ENCODE measurements at regions not wholly inside any gene's neighbourhood (a gene's known extent, or its start where the extent isn't known, plus 50 kb on each side); places are given as distances from the start of the nearest gene placed in this dataset.

DNA sequence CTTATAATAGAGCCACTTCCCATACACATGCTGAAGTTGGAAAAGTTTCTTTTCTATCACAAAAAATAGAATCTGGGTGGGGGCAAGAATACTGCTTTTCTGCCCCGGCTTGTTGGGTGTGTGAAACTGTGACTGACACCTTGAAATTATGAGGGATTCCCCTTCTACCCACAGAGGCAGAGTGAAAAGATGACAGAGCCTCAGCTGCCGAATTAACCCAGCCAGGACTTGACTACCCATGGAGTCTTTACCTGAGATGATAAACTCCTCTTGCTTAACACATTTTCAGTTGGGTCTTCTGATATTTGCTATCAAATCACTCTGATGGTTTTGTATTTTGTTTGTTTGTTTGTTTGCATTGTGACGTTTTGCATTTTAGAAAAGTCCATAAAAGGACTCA, 66.0 kb upstream of the PMAIP1 start:
- intact Hi-C loops (cut with DNase I; ENCODE audit: low total_unique reads): no loop called here
- DNase-seq: no peak
- in situ Hi-C loops (cut with MboI; ENCODE audit: low pct_ligation_motif_present in 1 of 4, low pct_unique_long_range_greater_than_20kb in 1 of 4, low sequenced_read_pairs in 3 of 4): loop anchor here in 3 of 4 donors (10.0 to 25.0 kb wide), 3 partner anchors 154 to 729 kb away; no protein-coding TSS in a partner anchor

DNA sequence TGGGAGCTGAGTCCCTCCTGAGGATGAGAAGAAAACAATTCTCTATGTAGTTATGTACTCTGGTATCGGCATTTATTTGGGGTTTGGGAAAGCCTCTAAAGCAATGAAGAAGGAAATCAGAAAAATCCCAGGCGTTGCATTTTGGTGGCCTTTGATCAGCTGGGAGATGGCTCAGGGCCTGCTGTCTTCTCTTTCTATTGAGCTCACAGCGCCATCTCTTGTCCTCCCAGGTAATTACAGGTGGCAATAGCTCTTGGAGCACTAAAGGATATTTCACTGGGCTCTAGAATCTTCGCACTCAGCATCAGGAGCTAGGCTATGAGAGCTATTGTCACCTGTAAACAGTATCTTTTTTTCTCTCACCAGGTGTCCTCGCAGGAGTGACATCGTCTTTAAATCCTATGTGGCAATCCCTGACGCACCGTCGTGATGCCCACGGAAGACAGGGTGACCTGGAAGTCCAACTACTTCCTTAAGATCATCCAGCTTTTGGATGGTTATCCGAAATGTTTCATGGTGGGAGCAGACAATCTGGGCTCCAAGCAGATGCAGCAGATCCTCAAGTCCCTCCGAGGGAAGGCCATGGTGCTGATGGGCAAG, 76.1 kb upstream of the PMAIP1 start:
- H3K9me3 ChIP-seq: no peaks in the 10 kb centered on the region
- in situ Hi-C loops (cut with MboI; ENCODE audit: low pct_ligation_motif_present in 1 of 4, low pct_unique_long_range_greater_than_20kb in 1 of 4, low sequenced_read_pairs in 3 of 4): loop anchor here in 2 of 4 donors (5.0 to 25.0 kb wide), 2 partner anchors 361 to 366 kb away; no protein-coding TSS in a partner anchor
- no peaks in the 10 kb centered on the region for H3K36me3 ChIP-seq
- peaks cover 0 to 4% (median 2%) of the 10 kb centered on the region in 4 donors for H3K4me1 ChIP-seq
- H3K27ac ChIP-seq: no peak overlapping the region
- TF ChIP-seq EP300 (IDR thresholded peaks at IDR 0.05; ENCODE audit: low read depth): no peak
- TF ChIP-seq, protein P1, sequence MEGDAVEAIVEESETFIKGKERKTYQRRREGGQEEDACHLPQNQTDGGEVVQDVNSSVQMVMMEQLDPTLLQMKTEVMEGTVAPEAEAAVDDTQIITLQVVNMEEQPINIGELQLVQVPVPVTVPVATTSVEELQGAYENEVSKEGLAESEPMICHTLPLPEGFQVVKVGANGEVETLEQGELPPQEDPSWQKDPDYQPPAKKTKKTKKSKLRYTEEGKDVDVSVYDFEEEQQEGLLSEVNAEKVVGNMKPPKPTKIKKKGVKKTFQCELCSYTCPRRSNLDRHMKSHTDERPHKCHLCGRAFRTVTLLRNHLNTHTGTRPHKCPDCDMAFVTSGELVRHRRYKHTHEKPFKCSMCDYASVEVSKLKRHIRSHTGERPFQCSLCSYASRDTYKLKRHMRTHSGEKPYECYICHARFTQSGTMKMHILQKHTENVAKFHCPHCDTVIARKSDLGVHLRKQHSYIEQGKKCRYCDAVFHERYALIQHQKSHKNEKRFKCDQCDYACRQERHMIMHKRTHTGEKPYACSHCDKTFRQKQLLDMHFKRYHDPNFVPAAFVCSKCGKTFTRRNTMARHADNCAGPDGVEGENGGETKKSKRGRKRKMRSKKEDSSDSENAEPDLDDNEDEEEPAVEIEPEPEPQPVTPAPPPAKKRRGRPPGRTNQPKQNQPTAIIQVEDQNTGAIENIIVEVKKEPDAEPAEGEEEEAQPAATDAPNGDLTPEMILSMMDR (IDR thresholded peaks at IDR 0.05): peak; percentile 69 to 80 (median 74)
- WGBS, 2 donors (ENCODE audit: low coverage in 1 of 2): 8 to 36% methylated on average over 3 to 12 of the region's 12 CpGs
- intact Hi-C loops (cut with DNase I; ENCODE audit: low total_unique reads): loop anchor here (2.0 kb wide), 1 partner anchor 365 kb away; no protein-coding TSS in a partner anchor
- DNase-seq: peak; percentile 75
- no peak overlapping the region for H3K4me3 ChIP-seq
- H3K27me3 ChIP-seq: peaks cover 4% of the 10 kb centered on the region

More for the DNA sequence above, 66.0 kb upstream of the PMAIP1 start:
- Histone ChIP-seq H3K9me3 (no peaks in the 10 kb centered on the region), H3K27ac (no peak overlapping the region), H3K36me3 (no peaks in the 10 kb centered on the region), H3K4me3 (no peak overlapping the region), H3K4me1 (no peaks in the 10 kb centered on the region), H3K27me3 (no peaks in the 10 kb centered on the region)
- WGBS, 2 donors (ENCODE audit: low coverage in 1 of 2): 20 to 47% methylated on average over 1 to 3 of the region's 3 CpGs
- TF ChIP-seq POLR2A (IDR thresholded peaks at IDR 0.05): no peak
- no peak for TF ChIP-seq EP300 (IDR thresholded peaks at IDR 0.05; ENCODE audit: low read depth)
- TF ChIP-seq, protein P1 (IDR thresholded peaks at IDR 0.05): no peak

DNA sequence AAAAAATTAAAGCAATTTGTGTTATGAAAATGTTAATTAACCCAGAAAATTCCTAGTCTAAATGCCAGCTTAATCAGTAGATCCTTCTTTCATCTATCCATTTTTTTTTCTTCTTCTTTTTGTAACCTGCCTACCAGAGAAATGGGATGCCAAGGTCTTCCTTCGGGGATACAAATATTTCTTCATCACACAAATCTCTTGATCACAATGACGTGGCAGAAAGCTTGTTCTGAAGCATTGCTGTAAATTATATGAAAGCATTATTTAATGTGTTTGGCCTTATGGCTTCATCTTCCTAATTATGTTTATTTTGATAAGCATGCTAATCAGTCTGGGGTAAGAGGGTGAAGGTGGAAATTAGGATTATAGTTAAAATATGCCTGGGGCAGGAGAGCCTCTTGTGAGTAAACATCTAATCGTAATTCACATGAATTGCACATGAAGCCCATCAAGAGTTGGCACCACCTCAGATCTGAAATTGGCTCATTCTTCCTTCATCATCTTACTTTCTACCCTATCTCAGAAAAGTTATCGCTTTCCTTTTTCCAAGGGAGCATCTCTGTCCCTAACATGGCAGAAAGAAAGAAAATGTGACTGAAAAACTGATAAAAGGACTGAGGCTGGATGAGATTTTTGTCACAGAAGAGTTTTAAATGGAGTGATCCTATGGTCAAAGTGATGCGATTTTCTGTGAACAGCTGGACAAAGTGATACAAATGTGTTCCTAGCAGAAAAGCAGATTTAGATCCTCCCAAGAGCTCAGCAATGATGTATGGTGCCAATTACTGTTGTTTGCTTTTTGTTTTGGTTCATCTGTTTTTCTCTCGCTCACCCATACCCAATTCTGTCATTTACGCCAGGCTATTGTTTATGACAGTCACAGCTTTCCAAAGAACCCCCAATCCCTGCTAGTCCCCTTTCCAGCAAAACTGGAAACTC, 76.9 kb upstream of the PMAIP1 start:
- Histone ChIP-seq H3K36me3 (no peaks in the 10 kb centered on the region), H3K9me3 (no peaks in the 10 kb centered on the region), H3K4me1 (peaks cover 0 to 4% (median 2%) of the 10 kb centered on the region in 4 donors), H3K4me3 (no peak overlapping the region), H3K27ac (no peak overlapping the region), H3K27me3 (peaks cover 4% of the 10 kb centered on the region)
- WGBS, 2 donors (ENCODE audit: low coverage in 1 of 2): 68% methylated on average over 7 of the region's 7 CpGs
- in situ Hi-C loops (cut with MboI; ENCODE audit: low pct_ligation_motif_present in 1 of 4, low pct_unique_long_range_greater_than_20kb in 1 of 4, low sequenced_read_pairs in 3 of 4) (loop anchor here in 2 of 4 donors (5.0 to 25.0 kb wide), 2 partner anchors 361 to 366 kb away; no protein-coding TSS in a partner anchor), intact Hi-C loops (cut with DNase I; ENCODE audit: low total_unique reads) (no loop called here)
- no peak for TF ChIP-seq POLR2A (IDR thresholded peaks at IDR 0.05)
- TF ChIP-seq, protein P1 (IDR thresholded peaks at IDR 0.05): no peak
- TF ChIP-seq EP300 (IDR thresholded peaks at IDR 0.05; ENCODE audit: low read depth): no peak
- TF ChIP-seq POLR2AphosphoS5 (IDR thresholded peaks at IDR 0.05): no peak
- DNase-seq: no peak

DNA sequence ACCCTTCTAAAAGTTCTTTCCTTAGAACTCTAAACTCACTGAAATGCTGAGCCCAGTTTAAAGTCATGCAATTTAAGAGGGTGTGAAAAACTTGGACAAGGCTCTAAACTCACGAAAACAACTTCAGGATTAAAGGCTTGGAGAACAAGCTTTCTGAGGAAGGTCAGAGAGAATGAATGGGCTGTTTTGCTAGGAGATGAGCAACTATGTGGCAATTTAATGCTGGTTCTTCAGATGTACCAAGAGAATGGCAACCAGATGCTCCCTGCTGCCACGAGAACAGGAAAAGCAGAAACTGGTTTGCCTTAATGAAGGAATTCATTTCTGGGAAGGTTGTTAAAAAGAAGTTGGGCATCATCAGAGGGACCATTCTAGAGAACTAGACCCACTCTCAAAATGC, 77.8 kb upstream of the PMAIP1 start:
- WGBS, 2 donors (ENCODE audit: low coverage in 1 of 2): 38% methylated on average over 2 of the region's 2 CpGs; no CpG with 5 or more reads in 1 of the 2 donors
- peaks cover 0 to 4% (median 2%) of the 10 kb centered on the region in 4 donors for H3K4me1 ChIP-seq
- no peak overlapping the region for H3K27ac ChIP-seq
- no peaks in the 10 kb centered on the region for H3K36me3 ChIP-seq
- H3K4me3 ChIP-seq: no peak overlapping the region
- intact Hi-C loops (cut with DNase I; ENCODE audit: low total_unique reads): no loop called here
- no peak for DNase-seq
- no peaks in the 10 kb centered on the region for H3K9me3 ChIP-seq
- in situ Hi-C loops (cut with MboI; ENCODE audit: low pct_ligation_motif_present in 1 of 4, low pct_unique_long_range_greater_than_20kb in 1 of 4, low sequenced_read_pairs in 3 of 4): loop anchor here in 2 of 4 donors (5.0 to 25.0 kb wide), 2 partner anchors 360 to 365 kb away; no protein-coding TSS in a partner anchor
- TF ChIP-seq EP300 (IDR thresholded peaks at IDR 0.05; ENCODE audit: low read depth): no peak
- H3K27me3 ChIP-seq: peaks cover 4% of the 10 kb centered on the region
